Loucy (cell line): ENCODE measurements at regions not wholly inside any gene's neighbourhood (a gene's known extent, or its start where the extent isn't known, plus 50 kb on each side); places are given as distances from the start of the nearest gene placed in this dataset.

Experiments used
- CTCF ChIP-seq: fragments of 200-600 bp; sonication (generic); conservative IDR thresholded peaks from 2 replicates; pipeline ENCODE4 v1.5.1; 2014; ENCODE audit warnings: mild to moderate bottlenecking, antibody characterized with exemption, low read length
- EZH2phosphoT487 ChIP-seq: fragments of 200-600 bp; IDR thresholded peaks from 2 replicates; pipeline ENCODE4 v1.6.1; 2018; ENCODE audit warnings: antibody characterized with exemption, mild to moderate bottlenecking, moderate library complexity, borderline replicate concordance

GRCh38 chr3:144552346-144553057 lies 580.9 kb downstream of the DIPK2A start:
- TF ChIP-seq CTCF, result no peak
- TF ChIP-seq EZH2phosphoT487, result no peak
